COLO668 (cell line): ENCODE measurements at regions not wholly inside any gene's neighbourhood (a gene's known extent, or its start where the extent isn't known, plus 50 kb on each side); places are given as distances from the start of the nearest gene placed in this dataset.

Experiments used
- DNase-seq: peaks from one replicate; lab custom pipeline; 2025; ENCODE audit not compliant: unreplicated experiment; lab: John Stamatoyannopoulos, UW

DNA sequence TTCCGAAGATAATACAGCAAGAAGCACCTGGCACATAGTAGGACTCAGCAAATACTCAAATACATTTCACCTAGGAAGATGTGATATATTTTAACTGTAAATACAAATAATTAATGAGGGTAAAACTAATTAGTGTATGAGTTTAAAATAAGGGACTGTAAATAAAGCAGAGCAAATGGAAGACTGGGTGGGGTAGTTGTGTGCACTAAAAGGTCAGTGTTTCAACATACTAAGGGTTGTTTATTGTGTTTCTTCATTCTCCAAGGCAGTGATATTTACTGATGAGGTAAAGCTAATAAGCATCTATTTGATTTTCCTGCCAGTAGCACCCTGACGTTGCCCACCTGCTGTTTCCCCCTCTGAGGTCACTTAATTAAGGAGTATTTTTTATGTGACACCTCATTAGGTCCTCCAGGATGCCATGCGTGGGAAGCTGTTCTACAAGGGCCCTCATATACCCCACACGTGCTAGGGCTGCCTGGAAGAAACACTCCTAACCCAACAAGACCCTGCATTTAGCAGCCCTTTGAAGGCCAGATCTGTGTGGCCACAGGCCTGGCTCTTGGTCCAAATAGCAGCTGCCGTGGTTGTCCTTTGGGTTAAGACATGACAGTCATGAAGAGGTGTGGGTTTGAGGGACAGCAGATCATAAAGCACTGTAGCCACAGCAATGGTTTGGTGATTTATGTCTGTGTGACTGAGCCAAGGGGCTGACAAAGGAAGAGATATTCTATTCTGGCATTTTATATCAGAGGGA lies 97.5 kb upstream of the RPS23 start:
- DNase-seq: peak; percentile 51

DNA sequence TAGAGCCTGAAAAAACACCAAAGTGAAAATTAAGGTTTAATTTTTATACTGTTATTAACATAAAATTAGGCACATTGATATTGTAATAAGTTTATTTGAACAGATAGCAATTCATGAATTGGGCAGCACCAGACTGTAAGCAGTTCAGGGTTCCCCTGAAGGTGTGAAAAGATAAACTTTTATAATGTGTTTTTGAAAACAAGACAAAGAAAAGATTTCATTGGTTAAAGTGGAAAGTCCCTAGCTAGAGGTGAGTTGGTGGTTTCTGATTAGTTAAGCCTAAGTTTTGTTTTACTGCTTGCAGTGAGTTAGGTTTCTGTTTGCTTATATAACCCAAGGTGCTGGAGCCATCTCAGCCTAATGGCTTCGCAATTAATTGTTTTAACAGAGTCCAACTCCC lies 96.5 kb upstream of the RPS23 start:
- no peak for DNase-seq

DNA sequence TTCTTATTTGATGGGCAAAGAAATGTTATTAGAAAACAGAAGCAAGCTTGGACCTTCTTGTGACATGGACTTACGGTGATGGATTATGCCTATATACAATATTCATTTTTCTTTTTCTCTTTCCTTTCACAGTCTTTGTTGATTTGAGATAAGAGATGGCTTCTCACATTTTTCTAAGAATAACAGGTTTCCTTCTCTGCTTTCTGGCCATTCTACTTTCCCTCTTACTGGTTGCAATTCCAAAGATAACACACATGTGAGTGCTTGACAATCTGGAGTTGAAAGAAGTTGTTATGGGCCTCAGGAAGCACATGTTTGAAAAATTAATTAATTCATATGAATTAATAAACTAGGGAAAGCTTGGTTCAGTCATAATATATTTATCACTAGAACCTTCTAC lies 89.8 kb upstream of the RPS23 start:
- DNase-seq: no peak

DNA sequence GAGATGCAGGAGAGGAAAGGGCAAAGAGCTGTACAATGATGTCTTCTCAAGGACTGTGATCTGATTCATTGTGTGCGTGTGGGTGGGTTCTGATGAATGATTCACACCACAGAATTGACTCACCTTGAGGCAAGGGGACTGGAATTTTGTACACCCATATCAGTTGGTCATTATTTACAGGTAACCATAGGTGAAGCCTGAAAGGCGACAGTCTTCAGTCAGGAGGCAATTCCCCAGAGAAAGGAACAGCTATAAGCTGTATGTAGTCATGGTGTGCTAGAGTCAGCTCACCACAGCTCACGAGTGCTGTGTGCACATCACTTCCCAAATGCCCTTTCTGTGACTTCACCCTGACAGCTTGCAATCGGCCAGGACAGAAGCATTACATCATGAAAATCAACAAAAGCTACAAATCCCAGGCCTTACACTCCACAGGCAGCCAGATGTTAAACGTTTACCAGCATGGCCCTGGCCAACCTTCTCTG lies 87.6 kb upstream of the RPS23 start:
- peak; percentile 5 for DNase-seq

DNA sequence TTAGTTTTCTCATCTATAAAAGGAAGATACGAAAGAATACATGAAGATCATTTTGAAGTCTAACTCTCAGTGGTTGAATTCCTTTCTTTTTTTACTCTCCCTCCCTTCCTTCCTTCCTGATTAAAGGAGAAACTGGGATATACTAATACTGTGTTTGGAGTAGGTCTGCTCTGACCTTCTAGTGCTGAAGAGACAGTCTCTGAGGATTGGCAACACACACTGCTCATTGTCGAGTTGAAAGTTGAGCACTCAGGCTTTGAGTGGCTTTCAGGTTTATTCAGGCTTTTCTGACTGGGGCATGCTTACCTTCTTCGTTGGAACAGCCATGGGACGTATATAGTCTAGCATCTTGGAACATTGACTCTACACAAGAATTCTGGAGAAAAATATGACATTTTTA lies 86.9 kb upstream of the RPS23 start:
- DNase-seq: no peak

DNA sequence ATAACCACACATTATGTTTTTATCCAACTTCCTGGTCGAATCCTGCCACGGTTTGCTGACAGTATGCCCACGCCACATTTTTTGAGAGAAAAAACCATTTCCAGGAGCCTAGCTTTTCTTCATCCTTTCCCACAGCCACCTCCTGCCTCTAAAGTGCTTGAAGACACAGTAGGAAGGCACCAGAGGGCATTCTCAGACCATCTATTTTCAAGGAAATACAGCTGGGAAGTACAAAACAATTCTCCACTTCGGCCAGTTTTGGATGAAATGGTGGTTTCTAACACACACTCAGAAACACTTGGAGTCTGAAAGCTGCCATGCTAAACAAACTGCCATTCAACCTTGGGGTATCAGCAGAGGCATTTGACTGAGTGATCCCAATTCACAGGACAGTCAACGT lies 86.3 kb upstream of the RPS23 start:
- DNase-seq: no peak

DNA sequence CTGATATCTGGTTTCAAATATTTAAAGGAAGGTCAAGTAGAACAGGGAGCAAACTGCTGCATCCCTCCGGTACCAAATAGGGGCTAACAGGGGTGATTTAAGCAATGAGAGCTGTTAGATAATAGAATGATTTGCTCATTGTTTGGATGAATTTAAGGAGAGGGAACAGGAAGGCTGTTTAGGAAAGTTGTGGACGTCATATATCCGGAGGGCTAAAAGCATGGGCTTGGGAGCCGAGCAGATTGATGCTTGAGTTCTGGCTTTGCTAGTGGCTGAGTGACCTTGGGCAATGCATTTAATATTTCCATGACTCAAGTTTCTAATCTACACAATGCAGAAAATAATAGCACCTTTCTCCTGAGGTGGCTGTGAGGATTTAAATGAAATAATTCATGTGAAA lies 85.4 kb upstream of the RPS23 start:
- DNase-seq: no peak

DNA sequence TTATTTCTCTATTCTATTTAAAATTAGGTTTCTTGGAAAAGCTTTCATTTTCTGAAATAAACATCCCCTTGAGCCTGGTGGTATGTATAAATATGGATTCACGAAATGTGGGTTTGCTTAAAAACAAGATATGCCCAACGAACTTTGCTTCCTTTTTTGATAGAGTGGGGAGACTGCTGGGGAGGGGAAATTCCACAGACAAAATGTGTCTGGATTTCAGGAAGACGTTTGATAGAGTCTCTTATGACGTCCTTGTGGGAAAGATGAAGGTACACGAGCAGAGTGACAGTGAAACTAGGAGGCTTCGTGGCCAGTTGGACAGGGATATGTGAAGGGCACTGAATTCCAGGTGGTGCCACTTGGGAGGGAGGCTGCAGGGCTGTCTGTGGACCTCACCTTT lies 84.5 kb upstream of the RPS23 start:
- no peak for DNase-seq

DNA sequence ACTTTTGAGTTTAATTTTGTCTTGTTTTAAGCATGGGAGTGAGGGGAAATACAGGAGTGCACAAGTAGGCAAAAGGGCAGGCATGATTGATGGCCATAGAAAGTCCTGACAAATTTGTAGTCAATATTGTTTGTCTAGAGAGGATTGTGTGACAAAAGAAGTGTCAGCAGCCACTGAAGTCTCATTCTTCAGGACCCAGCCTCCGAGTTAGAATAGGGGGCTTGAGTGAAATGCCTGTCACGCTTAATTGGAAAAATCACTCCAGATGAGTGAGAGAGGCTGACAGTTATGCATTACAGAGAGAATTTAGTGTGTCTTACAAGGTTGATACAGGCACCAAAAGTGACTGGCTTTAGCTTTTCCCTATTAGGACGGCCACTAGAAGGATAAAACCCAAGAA lies 81.9 kb upstream of the RPS23 start:
- DNase-seq: no peak

DNA sequence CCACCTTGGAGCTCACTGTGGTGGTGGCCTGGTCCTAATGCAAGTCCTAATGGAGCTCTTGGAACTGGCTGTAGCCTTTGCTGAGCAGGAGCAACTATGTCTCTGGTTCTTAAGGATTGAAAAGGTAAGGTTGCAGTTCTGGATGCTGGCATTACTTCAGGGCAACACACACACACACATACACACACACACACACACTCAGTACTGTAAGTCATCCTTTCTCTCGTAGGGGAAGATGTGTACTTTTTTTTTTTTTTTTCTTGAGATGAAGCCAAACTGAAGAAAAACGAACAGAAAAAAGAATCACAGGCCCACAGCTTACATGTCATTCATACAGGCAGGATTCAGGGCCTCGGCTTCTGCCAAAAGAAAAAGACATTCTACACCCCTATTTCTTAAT lies 81.1 kb upstream of the RPS23 start:
- DNase-seq: no peak

DNA sequence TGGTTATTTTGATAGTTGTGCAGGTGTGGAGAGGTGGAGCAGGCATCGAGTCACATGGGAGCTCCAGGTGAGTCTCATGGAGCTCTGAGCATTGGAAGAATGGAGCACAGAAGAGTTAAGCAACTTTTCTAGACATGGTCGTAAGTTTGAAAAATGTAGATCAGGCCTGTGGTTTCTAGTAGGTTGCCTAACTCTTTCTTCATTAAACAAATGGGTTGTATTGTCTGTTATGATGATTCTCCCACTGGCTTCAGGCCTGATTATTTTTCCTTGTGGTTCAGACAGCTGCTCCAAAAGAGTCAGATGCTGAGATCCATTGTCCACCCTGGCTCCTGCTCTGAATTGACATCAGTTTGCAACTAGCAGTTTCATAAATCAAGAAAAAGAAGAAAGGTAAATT lies 80.3 kb upstream of the RPS23 start:
- no peak for DNase-seq

DNA sequence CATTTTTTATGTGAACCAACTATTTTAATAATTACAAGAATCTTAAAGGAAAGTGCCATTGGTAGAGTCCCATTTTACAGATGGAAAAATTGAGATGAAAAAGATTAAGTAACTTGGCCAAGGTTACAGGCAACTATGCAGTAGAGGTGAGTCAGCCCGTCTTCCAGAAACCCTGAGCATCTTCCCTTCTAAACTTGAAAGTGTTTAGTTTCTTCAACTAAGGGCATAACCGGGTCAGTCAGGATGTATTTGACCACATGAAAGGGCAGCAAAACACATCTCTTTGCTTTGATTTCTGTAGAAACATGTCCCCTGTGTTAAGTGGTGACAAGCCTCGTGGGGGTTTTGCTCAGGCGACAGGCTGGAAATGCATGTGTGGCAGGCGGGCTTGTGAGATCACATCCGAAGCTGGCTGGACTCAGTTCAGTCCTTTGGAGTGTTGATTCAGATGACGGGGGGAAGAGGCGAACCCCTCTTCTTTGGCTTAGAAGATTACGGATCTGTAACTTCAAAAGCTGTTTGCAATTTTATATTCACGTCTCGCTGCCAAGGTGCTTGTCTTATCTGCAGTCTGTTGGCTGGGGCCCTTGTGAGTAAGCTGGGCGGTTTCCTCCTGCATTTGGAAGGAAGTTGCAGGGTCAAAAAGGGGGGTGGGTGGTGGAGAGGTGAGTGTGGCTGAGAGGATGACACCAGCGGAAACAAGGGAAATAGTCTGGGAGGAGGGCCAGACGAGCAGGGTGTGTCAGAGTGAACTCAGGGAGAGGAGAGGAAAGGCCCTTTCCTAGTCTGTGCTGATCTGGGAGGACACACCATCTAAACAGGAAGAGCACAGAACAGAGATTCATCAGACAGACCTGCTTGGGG lies 78.9 kb upstream of the RPS23 start:
- DNase-seq: no peak

DNA sequence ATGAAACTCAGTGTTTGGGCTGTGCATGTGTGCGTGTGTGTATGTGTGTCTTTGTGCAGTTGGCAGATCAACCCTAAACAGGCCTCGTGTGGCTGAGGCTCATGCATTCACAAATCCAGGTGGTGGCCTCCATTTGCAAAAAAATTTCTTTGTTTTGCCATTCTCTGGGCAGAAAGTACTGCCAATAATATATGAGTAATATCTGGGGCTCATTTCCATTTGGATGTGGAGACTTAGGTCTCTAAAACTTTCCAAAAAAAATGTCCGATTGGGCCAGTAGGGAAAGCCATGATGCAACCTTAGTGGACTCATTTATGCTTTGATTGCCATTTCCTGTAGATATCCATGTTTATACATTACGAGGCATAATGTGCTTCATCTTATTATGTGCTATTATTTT lies 77.9 kb upstream of the RPS23 start:
- DNase-seq: no peak

DNA sequence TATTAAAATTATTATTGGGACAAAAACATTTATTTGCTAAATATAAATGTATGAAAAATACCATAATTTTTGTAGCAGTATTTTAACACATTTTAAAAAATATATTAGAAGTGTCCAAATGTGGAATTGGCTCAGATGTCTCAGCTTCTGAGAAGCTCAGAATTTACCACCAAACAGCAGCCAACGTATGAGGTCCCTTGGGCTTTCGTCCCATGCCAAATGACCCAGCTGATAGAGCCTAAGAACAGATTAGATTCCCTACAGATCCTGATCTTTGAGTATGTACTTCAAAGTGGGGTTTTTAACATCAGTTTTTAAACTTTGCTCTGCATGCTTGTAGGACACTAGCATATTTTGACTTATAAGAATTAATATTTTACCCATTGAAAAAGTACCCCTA lies 77.3 kb upstream of the RPS23 start:
- DNase-seq: no peak

DNA sequence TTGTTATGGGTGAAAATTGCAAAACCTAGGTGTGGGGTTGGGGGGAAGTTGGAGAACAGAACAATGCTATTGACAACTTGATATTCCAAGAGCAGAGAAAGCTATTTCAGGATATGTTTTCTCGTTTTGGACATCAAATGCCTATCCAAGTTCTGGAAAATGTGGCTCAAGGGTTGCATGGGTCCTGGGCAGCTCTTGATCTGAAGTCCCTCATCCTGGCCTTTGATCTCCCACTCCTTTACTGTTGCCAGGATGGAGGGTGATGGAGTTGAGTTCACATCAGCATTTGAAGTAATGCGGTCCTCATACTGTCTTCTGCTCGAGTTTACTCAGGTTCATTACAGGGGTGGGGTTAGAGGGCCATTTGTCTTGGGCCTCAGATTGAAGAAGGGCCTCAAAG lies 76.9 kb upstream of the RPS23 start:
- DNase-seq: no peak

DNA sequence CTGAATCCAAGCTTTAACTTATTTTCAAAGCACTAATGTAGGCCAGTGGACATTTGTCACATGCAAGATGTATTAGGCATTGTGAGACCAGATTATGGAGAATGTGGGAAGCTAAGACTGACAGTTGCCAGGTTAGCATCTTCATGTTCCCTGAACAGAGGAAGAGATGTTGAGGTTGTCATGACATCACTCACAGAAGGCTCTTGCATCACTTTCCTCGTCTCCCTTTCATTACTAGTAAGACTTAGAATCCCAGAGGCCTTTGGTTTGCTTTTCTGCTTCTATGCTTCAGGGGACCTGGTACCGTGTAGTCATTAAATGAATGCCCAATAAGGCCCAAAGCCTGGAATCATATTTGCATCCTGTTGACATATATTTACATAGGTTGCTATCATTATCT lies 76.4 kb upstream of the RPS23 start:
- DNase-seq: no peak

DNA sequence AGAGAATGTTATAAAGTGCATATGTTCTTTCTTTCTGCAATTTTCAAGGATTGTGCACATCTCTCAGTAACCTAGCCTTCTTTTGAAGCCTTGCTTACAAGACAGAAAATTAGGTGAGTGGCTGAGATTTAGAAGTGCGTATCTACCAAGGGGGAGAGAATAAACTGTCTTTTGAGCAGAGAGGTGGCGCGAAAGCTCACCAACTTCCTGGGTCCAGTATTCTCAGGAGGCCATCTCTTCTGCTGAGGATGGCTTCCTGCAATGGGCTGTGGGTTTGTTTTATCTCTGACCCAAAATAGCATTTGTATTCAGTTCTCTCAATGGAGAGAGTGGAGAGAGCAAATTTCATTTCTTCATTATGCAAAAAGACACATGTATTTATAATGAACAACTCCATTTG lies 75.4 kb upstream of the RPS23 start:
- DNase-seq: no peak

DNA sequence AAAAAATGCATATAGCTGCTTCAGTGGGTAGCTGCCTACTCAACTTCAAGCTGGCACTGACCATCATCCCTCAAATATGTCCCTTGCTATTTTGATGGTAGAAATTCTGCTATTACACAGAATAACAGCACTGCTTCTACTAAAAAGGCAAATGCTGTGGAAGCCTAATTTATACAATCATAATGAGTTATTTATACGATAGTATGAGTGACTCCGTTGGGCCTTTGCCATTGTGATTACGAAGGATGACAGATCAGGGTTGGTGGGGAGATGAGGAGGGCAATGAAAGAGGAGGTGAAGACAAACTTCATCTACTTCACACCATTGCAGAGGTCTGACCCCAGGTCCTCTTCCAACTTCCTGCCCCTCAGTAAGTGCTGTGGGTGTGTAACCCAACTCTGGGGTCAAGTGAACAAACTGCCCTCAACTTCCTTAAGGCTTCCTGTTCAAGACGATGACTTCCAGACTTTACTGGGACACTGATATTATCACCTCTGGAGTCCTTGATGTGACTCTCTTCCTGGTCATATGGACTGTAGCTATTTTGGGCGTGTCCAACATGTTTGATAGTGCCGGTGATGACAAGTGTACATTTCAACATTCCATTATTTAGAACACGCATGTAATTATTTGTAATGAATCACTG lies 74.1 kb upstream of the RPS23 start:
- DNase-seq: no peak

DNA sequence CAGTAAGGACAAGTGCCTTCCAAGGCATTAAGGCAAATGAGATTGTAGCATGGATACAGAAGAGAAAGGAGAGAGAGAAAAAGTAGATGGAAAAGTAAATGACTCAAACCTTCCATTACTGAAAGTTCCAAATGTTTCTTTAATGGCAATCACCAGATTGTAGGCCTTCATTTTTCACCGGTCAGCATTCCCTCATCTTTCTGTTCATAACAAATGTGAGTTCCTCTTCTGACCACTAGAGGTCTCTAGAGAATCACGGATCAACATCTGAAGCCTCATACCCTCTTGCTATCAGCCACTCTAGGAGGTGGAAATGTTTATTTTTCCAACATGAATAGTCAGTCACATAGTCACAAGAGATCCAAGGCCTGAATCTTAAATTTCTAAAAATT lies 73.6 kb upstream of the RPS23 start:
- DNase-seq: peak; percentile 17

DNA sequence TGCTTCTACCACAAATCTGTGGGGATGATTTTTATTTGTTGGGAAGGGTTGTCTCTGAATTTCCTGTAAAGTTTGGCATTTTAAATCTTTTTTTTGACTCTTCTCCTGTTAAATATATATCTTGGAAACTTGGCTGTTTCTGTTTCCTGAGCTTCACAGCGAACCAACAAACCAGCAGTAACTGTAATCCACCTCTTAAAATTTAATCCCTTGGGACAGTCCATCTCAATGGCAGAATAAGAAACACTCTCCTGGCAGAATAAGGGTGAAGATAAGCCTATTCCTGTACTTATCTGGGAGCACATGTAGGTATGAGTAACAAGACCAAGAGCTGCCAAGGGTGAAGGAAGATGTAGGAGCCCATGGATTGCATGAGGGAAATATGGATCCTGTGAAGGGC lies 73.1 kb upstream of the RPS23 start:
- no peak for DNase-seq

DNA sequence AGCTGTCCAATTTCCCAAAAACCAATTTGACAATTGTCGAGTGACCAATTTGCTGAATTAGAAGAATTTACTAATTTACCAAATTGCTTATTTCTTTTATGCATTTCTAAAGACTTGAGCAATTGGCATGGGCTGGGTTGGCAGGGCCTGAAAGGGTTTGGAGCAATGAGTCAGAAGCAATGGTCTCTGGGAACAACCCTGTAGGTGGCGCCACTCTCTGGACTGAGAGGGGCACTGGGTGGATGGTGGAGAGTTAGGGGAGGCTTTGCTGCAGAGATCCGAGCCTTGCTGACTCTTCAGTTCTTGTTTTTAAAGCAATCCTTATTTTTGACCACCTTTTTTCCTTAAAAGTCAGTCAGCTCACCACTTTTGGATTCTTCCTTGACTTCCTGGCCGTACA lies 71.5 kb upstream of the RPS23 start:
- DNase-seq: peak; percentile 13
